Neural cell (in vitro differentiated cells): ENCODE measurements at regions not wholly inside any gene's neighbourhood (a gene's known extent, or its start where the extent isn't known, plus 50 kb on each side); places are given as distances from the start of the nearest gene placed in this dataset.

Experiments
- H2AFZ ChIP-seq: fragments of 200-600, 300-800 bp; sonication (generic), shearing (Covaris generic); 2 replicates; pipeline ENCODE4 v1.6.0; 2014; ENCODE audit warnings: low read depth, mild to moderate bottlenecking, antibody characterized with exemption, low read length, moderate library complexity
- H3F3A ChIP-seq: fragments of 200-600 bp; shearing (Covaris generic); 2 replicates; pipeline ENCODE4 v1.6.1; 2016; ENCODE audit warnings: mild to moderate bottlenecking, moderate library complexity, mixed read lengths, antibody characterized with exemption, low read length; ENCODE audit not compliant: insufficient read depth, poor library complexity, severe bottlenecking
- H3K27ac ChIP-seq: fragments of 200-600, 300-800 bp; sonication (generic), shearing (Covaris generic); 2 replicates; pipeline ENCODE4 v1.5.1; 2014; ENCODE audit warnings: mild to moderate bottlenecking, low read length, moderate library complexity
- H3K27me3 ChIP-seq: fragments of 300-800, 200-600 bp; sonication (generic), shearing (Covaris generic); 2 replicates; pipeline ENCODE4 v1.6.0; 2014; ENCODE audit warnings: mild to moderate bottlenecking, low read depth, low read length, moderate library complexity; ENCODE audit not compliant: insufficient read depth
- H3K36me3 ChIP-seq: fragments of 300-800, 200-600 bp; sonication (generic), shearing (Covaris generic); 2 replicates; pipeline ENCODE4 v1.5.1; 2014; ENCODE audit warnings: mild to moderate bottlenecking, antibody characterized with exemption, low read length, moderate library complexity; ENCODE audit not compliant: insufficient read depth
- H3K4me2 ChIP-seq: fragments of 300-800, 200-600 bp; sonication (generic), shearing (Covaris generic); 2 replicates; pipeline ENCODE4 v1.6.0; 2014; ENCODE audit warnings: mild to moderate bottlenecking, low read length
- H3K4me3 ChIP-seq: fragments of 300-800, 200-600 bp; sonication (generic), shearing (Covaris generic); 2 replicates; pipeline ENCODE4 v1.5.1; 2014; ENCODE audit warnings: mild to moderate bottlenecking, low read length, moderate library complexity
- H3K79me2 ChIP-seq: fragments of 200-600 bp; shearing (Covaris generic); replicated peaks from 2 replicates; pipeline ENCODE4 v1.6.0; 2014; ENCODE audit warnings: mild to moderate bottlenecking, low read length, moderate library complexity; ENCODE audit not compliant: insufficient read depth
- H3K9ac ChIP-seq: fragments of 300-800, 200-600 bp; sonication (generic), shearing (Covaris generic); 2 replicates; pipeline ENCODE4 v1.6.1; 2016; ENCODE audit warnings: mild to moderate bottlenecking, low read length, mixed read lengths
- H3K9me2 ChIP-seq: fragments of 200-600 bp; shearing (Covaris generic); 2 replicates; pipeline ENCODE4 v1.6.1; 2016; ENCODE audit warnings: mild to moderate bottlenecking, low read length, mixed read lengths; ENCODE audit not compliant: insufficient read depth
- H3K9me3 ChIP-seq: fragments of 200-600, 300-800 bp; sonication (generic), shearing (Covaris generic); 2 replicates; pipeline ENCODE4 v1.6.1; 2016; ENCODE audit warnings: mild to moderate bottlenecking, mixed run types, low read length, moderate library complexity, mixed read lengths
- H4K20me1 ChIP-seq: fragments of 200-600 bp; shearing (Covaris generic); 2 replicates; pipeline ENCODE4 v1.6.1; 2016; ENCODE audit warnings: mild to moderate bottlenecking, mixed run types; ENCODE audit not compliant: insufficient read depth
- CTCF ChIP-seq: fragments of 450-650 bp; IDR thresholded peaks from 2 replicates; pipeline ENCODE4 v1.5.1; 2014; ENCODE audit warnings: antibody characterized with exemption, mild to moderate bottlenecking, moderate library complexity; ENCODE audit not compliant: poor library complexity, severe bottlenecking
- EP300 ChIP-seq: fragments of 450-650 bp; conservative IDR thresholded peaks from 2 replicates; pipeline ENCODE4 v1.6.1; 2014; ENCODE audit warnings: antibody characterized with exemption, mild to moderate bottlenecking, moderate library complexity; ENCODE audit not compliant: poor library complexity, severe bottlenecking
- EZH2 ChIP-seq: fragments of 200-600, 300-800 bp; shearing (Covaris generic), sonication (generic); IDR thresholded peaks from 2 replicates; pipeline ENCODE4 v1.6.1; 2014; ENCODE audit warnings: antibody characterized with exemption, low read length, borderline replicate concordance, mild to moderate bottlenecking; ENCODE audit not compliant: insufficient read depth, poor library complexity, severe bottlenecking
- MXI1 ChIP-seq: fragments of 450-650 bp; conservative IDR thresholded peaks from 2 replicates; pipeline ENCODE4 v1.6.1; 2014; ENCODE audit warnings: antibody characterized with exemption, mild to moderate bottlenecking; ENCODE audit not compliant: poor library complexity, severe bottlenecking
- POLR2AphosphoS5 ChIP-seq: IDR thresholded peaks from 2 replicates; pipeline ENCODE4 v1.6.1; 2012
- RAD21 ChIP-seq: fragments of 450-650 bp; conservative IDR thresholded peaks from 2 replicates; pipeline ENCODE4 v1.6.1; 2014; ENCODE audit warnings: antibody characterized with exemption, mild to moderate bottlenecking, moderate library complexity
- REST ChIP-seq: IDR thresholded peaks from 2 replicates; pipeline ENCODE4 v1.6.1; 2012; ENCODE audit warnings: borderline replicate concordance
- SMC3 ChIP-seq: fragments of 450-650 bp; conservative IDR thresholded peaks from 2 replicates; pipeline ENCODE4 v1.6.1; 2014; ENCODE audit warnings: antibody characterized with exemption, mild to moderate bottlenecking, moderate library complexity; ENCODE audit not compliant: poor library complexity
- TAF1 ChIP-seq: IDR thresholded peaks from 2 replicates; pipeline ENCODE4 v1.6.1; 2012; ENCODE audit warnings: low read depth

GRCh38 chr12:13697973-13698372 is 283.4 kb downstream of the GRIN2B start:
- H3K27ac ChIP-seq: no peak overlapping the region
- H3K36me3 ChIP-seq: no peaks in the 10 kb centered on the region
- no peaks in the 10 kb centered on the region for H3K79me2 ChIP-seq
- H4K20me1 ChIP-seq: no peaks in the 10 kb centered on the region
- no peaks in the 10 kb centered on the region for H3K9me2 ChIP-seq
- H3K9me3 ChIP-seq: no peaks in the 10 kb centered on the region
- H3K27me3 ChIP-seq: no peaks in the 10 kb centered on the region
- no peaks in the 10 kb centered on the region for H3F3A ChIP-seq
- H2AFZ ChIP-seq: no peak overlapping the region
- TF ChIP-seq POLR2AphosphoS5 (no peak), SMC3 (no peak), RAD21 (no peak), REST (no peak), TAF1 (no peak), CTCF (no peak), EZH2 (no peak), EP300 (no peak), MXI1 (no peak)
- H3K4me3 ChIP-seq: no peak overlapping the region
- H3K4me2 ChIP-seq: no peak overlapping the region
- H3K9ac ChIP-seq: no peak overlapping the region

- peak overlapping the region; percentile 25 for H3K27ac ChIP-seq
- H3F3A ChIP-seq: no peaks in the 10 kb centered on the region
- no peaks in the 10 kb centered on the region for H3K36me3 ChIP-seq
- H3K4me3 ChIP-seq: no peak overlapping the region
- no peaks in the 10 kb centered on the region for H3K9me2 ChIP-seq
- H3K27me3 ChIP-seq: no peaks in the 10 kb centered on the region
- TF ChIP-seq RAD21: peak; percentile 60
- TF ChIP-seq EP300: peak; percentile 30
- TF ChIP-seq CTCF: peak; percentile 51
- peak; percentile 51 for TF ChIP-seq POLR2AphosphoS5
- peak; percentile 42 for TF ChIP-seq SMC3
- TF ChIP-seq MXI1: no peak
- no peak for TF ChIP-seq REST
- no peaks in the 10 kb centered on the region for H3K9me3 ChIP-seq
- no peaks in the 10 kb centered on the region for H3K79me2 ChIP-seq
- no peak overlapping the region for H3K9ac ChIP-seq
- H2AFZ ChIP-seq: no peak overlapping the region
- no peaks in the 10 kb centered on the region for H4K20me1 ChIP-seq
- no peak overlapping the region for H3K4me2 ChIP-seq
Observed at GRCh38 chr12:13695781-13696180, 285.6 kb downstream of the GRIN2B start.
